Stomach (tissue), 4 donors: ENCODE measurements at regions not wholly inside any gene's neighbourhood (a gene's known extent, or its start where the extent isn't known, plus 50 kb on each side); places are given as distances from the start of the nearest gene placed in this dataset.

ENCODE experiments used
- CTCF ChIP-seq, 7 experiments: fragments of 450-650 bp in 4 of 7; fragments of 200-600 bp in 3 of 7; sonication (generic) in 3 of 7; IDR thresholded peaks; one replicate each; pipeline ENCODE4 v1.5.1; 2016 to 2019; ENCODE audit warnings: antibody characterized with exemption in 7 of 7, control low read depth in 2 of 7, mild to moderate bottlenecking in 1 of 7
- POLR2A ChIP-seq, 4 donors: fragments of 450-650 bp; IDR thresholded peaks; one replicate each; pipeline ENCODE4 v1.6.1; 2016; ENCODE audit warnings: antibody characterized with exemption in 4 of 4, control low read depth in 2 of 4, mild to moderate bottlenecking in 1 of 4, moderate library complexity in 1 of 4
- POLR2AphosphoS5 ChIP-seq, 3 donors: sonication (generic); formaldehyde crosslinking; IDR thresholded peaks; one replicate each; pipeline ENCODE4 v1.6.1; 2016; ENCODE audit warnings: antibody characterized with exemption in 3 of 3

GRCh38 chr1:30378991-30379581 lies 344.3 kb downstream of the MATN1 start:
- TF ChIP-seq CTCF (IDR thresholded peaks at IDR 0.05) (no peak), POLR2A (IDR thresholded peaks at IDR 0.05) (no peak), POLR2AphosphoS5 (IDR thresholded peaks at IDR 0.05) (no peak)
